Retinal pigment epithelial cell (primary cell): ENCODE measurements at regions not wholly inside any gene's neighbourhood (a gene's known extent, or its start where the extent isn't known, plus 50 kb on each side); places are given as distances from the start of the nearest gene placed in this dataset.

ENCODE experiments used
- DNase-seq: peaks from one replicate; pipeline ENCODE4 v3.0.0-alpha.2; 2010; ENCODE audit warnings: low read depth
- H3K4me3 ChIP-seq: 2 replicates; pipeline ENCODE4 v1.5.1; 2011; ENCODE audit warnings: mild to moderate bottlenecking, low read length, control low read depth, moderate library complexity
- CTCF ChIP-seq: conservative IDR thresholded peaks from 2 replicates; pipeline ENCODE4 v1.5.1; 2011; ENCODE audit warnings: low read depth, low read length, control low read depth, inconsistent platforms

- TF ChIP-seq CTCF = no peak
- no peak overlapping the region for H3K4me3 ChIP-seq
- peak; percentile 86 for DNase-seq
These were observed 52.3 kb upstream of the TMEM229A start for GRCh38 chr7:124085179-124085578.

GRCh38 chr7:124084024-124084423, 51.2 kb upstream of the TMEM229A start:
- DNase-seq = no peak
- no peak for TF ChIP-seq CTCF
- H3K4me3 ChIP-seq = no peak overlapping the region
